RWPE2 (cell line): ENCODE measurements at regions not wholly inside any gene's neighbourhood (a gene's known extent, or its start where the extent isn't known, plus 50 kb on each side); places are given as distances from the start of the nearest gene placed in this dataset.

Source experiments
- ATAC-seq: fragments of 200-7000 bp; cut with Tn5 transposase; 3 replicates; pipeline ENCODE4 v1.9.1; 2021; ENCODE audit warnings: low read depth
- DNase-seq: peaks from one replicate; pipeline ENCODE4 v3.0.0-alpha.2; 2020; ENCODE audit warnings: low spot score
- H3K27ac ChIP-seq: fragments of 450-650 bp; 2 replicates; pipeline ENCODE4 v1.5.1; 2017; ENCODE audit warnings: mild to moderate bottlenecking; ENCODE audit not compliant: poor library complexity, severe bottlenecking
- H3K27me3 ChIP-seq: fragments of 250-450 bp; sonication (Bioruptor Pico); 2 replicates; pipeline ENCODE4 v1.5.1; 2021; ENCODE audit warnings: mild to moderate bottlenecking, moderate library complexity; ENCODE audit not compliant: insufficient read depth, poor library complexity, severe bottlenecking
- H3K36me3 ChIP-seq: fragments of 250-450 bp; sonication (Bioruptor Pico); 2 replicates; pipeline ENCODE4 v1.5.1; 2020; ENCODE audit warnings: low read depth, mild to moderate bottlenecking, moderate library complexity
- H3K4me1 ChIP-seq: fragments of 250-450 bp; sonication (Bioruptor Pico); 2 replicates; pipeline ENCODE4 v1.5.1; 2021; ENCODE audit warnings: mild to moderate bottlenecking, moderate library complexity; ENCODE audit not compliant: insufficient read depth, poor library complexity, severe bottlenecking
- H3K4me3 ChIP-seq: fragments of 250-450 bp; sonication (Bioruptor Pico); 2 replicates; pipeline ENCODE4 v1.5.1; 2021; ENCODE audit warnings: mild to moderate bottlenecking, moderate library complexity; ENCODE audit not compliant: severe bottlenecking
- H3K9me3 ChIP-seq: fragments of 250-450 bp; sonication (Bioruptor Pico); 2 replicates; pipeline ENCODE4 v1.5.1; 2021; ENCODE audit warnings: mild to moderate bottlenecking, moderate library complexity; ENCODE audit not compliant: severe bottlenecking
- CTCF ChIP-seq: fragments of 450-650 bp; IDR thresholded peaks from one replicate; pipeline ENCODE4 v1.5.1; 2017; ENCODE audit warnings: mild to moderate bottlenecking, moderate library complexity; ENCODE audit not compliant: poor library complexity, severe bottlenecking

GRCh38 chr3:117253636-117254035, 544.1 kb downstream of the TUSC7 start:
- TF ChIP-seq CTCF = no peak

GRCh38 chr3:117254985-117255384, 545.4 kb downstream of the TUSC7 start:
- Histone ChIP-seq H3K27ac (no peak overlapping the region), H3K9me3 (no peaks in the 10 kb centered on the region), H3K27me3 (peaks cover 3% of the 10 kb centered on the region), H3K36me3 (no peaks in the 10 kb centered on the region), H3K4me1 (no peaks in the 10 kb centered on the region), H3K4me3 (no peak overlapping the region)
- ATAC-seq (no peak), DNase-seq (no peak)
- no peak for TF ChIP-seq CTCF

More at GRCh38 chr3:117253636-117254035, 544.1 kb downstream of the TUSC7 start:
- Histone ChIP-seq H3K4me3 (no peak overlapping the region), H3K27me3 (peaks cover 3% of the 10 kb centered on the region), H3K4me1 (no peaks in the 10 kb centered on the region), H3K27ac (no peak overlapping the region), H3K9me3 (no peaks in the 10 kb centered on the region), H3K36me3 (no peaks in the 10 kb centered on the region)
- DNase-seq (no peak), ATAC-seq (no peak)

DNA sequence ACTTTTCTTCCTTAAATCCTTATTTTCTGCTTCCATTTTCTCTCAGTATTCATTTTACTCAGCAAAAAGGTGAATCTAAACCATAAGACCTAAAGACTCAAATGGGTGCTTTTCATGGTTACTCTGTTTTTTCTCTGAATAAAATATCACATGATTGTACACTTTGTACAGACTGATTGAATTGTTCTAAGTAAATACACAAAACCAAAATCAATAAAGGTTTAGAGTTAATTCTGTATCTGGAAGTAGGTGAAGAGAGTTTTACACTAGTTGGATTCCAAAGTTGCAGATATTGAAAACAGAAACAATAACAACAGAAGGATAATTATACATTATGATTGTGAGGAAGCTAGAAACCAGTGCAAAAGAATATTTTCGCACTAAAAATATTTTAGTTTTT, 546.2 kb downstream of the TUSC7 start:
- no peak overlapping the region for H3K27ac ChIP-seq
- DNase-seq = no peak
- no peak overlapping the region for H3K4me3 ChIP-seq
- H3K4me1 ChIP-seq = no peaks in the 10 kb centered on the region
- TF ChIP-seq CTCF = no peak
- peaks cover 3% of the 10 kb centered on the region for H3K27me3 ChIP-seq
- no peaks in the 10 kb centered on the region for H3K9me3 ChIP-seq
- ATAC-seq = no peak
- H3K36me3 ChIP-seq = no peaks in the 10 kb centered on the region

DNA sequence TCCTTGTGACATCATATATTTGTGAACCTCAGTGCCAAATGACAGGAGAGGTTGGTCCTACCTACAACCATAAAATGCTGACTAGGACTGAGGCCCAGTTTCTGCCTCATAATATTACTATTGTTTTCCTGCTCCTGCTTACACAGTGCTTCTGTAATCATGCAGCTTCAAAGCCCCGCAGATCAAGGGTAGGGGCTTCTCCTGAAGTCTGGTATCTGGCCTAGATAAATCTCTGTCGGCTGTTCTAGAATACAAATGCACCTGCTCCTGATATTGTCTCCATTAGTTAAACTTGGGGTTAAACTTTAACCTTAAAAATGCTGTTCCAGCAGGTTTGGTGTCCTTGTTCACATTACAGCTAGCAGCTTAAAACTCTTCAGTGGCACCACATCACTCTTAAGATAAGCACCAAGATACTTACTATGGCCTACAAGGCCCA, 552.4 kb downstream of the TUSC7 start:
- ATAC-seq (no peak), DNase-seq (no peak)
- Histone ChIP-seq H3K27ac (no peak overlapping the region), H3K9me3 (no peaks in the 10 kb centered on the region), H3K36me3 (no peaks in the 10 kb centered on the region), H3K4me3 (no peak overlapping the region), H3K27me3 (peaks cover 3% of the 10 kb centered on the region), H3K4me1 (no peaks in the 10 kb centered on the region)
- TF ChIP-seq CTCF = no peak

GRCh38 chr3:117263270-117263669, 553.7 kb downstream of the TUSC7 start:
- no peak for ATAC-seq
- Histone ChIP-seq H3K4me3 (no peak overlapping the region), H3K36me3 (no peaks in the 10 kb centered on the region), H3K27me3 (peaks cover 2% of the 10 kb centered on the region), H3K27ac (no peak overlapping the region), H3K4me1 (no peaks in the 10 kb centered on the region), H3K9me3 (no peaks in the 10 kb centered on the region)
- TF ChIP-seq CTCF = no peak
- no peak for DNase-seq
